ENCODE measurements at regions not wholly inside any gene's neighbourhood (a gene's known extent, or its start where the extent isn't known, plus 50 kb on each side); places are given as distances from the start of the nearest gene placed in this dataset.

- TF ChIP-seq CTCF (IDR thresholded peaks at IDR 0.05) (no peak), EP300 (IDR thresholded peaks at IDR 0.05; ENCODE audit: low read depth) (no peak), POLR2AphosphoS5 (IDR thresholded peaks at IDR 0.05) (no peak)
These were observed 84.7 kb downstream of the LARP7 start for GRCh38 chr4:112721627-112722026.

All from transverse colon (tissue), 4 donors.